ENCODE measurements at regions not wholly inside any gene's neighbourhood (a gene's known extent, or its start where the extent isn't known, plus 50 kb on each side); places are given as distances from the start of the nearest gene placed in this dataset.
A peak's percentile ranks its signal among the peaks of the same experiment; 100 is the strongest.
"Not testable (repeated sequence)": the region's sequence is repeated elsewhere in the genome, so short reads cannot be mapped to it uniquely, and the experiment has no call there.

GRCh38 chr15:38991126-38991525 is 426.5 kb upstream of the RASGRP1 start:
- Histone ChIP-seq H3K27ac (no peak overlapping the region), H3K4me1 (replicated peaks in 1 of 2) (peaks cover 0 to 6% of the 10 kb centered on the region in 2 donors), H3K4me3 (no peak overlapping the region)
- 20 to 65% (median 56%) methylated on average over 1 to 4 of the region's 4 CpGs; no CpG with 5 or more reads in 1 of the 10 experiments for WGBS, 10 experiments
- in situ Hi-C loops (cut with MboI; ENCODE audit: low pct_unique_long_range_greater_than_20kb in 2 of 9, low sequenced_read_pairs in 9 of 9, unreplicated experiment in 9 of 9), result loop anchor here in 1 of 9 experiments (25.0 kb wide), 2 partner anchors 179 to 279 kb away; no protein-coding TSS in a partner anchor
- ATAC-seq (replicated peaks in 6 of 8), result peak in 1 of 8 experiments; percentile 32

GRCh38 chr15:38991701-38992100 is 427.1 kb upstream of the RASGRP1 start:
- H3K4me1 ChIP-seq (replicated peaks in 1 of 2), result peaks cover 0 to 6% of the 10 kb centered on the region in 2 donors
- no peak for ATAC-seq (replicated peaks in 6 of 8)
- WGBS, 10 experiments, result 25 to 100% (median 90%) methylated on average over 1 to 2 of the region's 2 CpGs; no CpG with 5 or more reads in 1 of the 10 experiments
- no peak overlapping the region for H3K27ac ChIP-seq
- in situ Hi-C loops (cut with MboI; ENCODE audit: low pct_unique_long_range_greater_than_20kb in 2 of 9, low sequenced_read_pairs in 9 of 9, unreplicated experiment in 9 of 9), result loop anchor here in 1 of 9 experiments (25.0 kb wide), 2 partner anchors 179 to 279 kb away; no protein-coding TSS in a partner anchor
- no peak overlapping the region for H3K4me3 ChIP-seq

GRCh38 chr15:38992506-38992905 is 427.9 kb upstream of the RASGRP1 start:
- in situ Hi-C loops (cut with MboI; ENCODE audit: low pct_unique_long_range_greater_than_20kb in 2 of 9, low sequenced_read_pairs in 9 of 9, unreplicated experiment in 9 of 9), result loop anchor here in 1 of 9 experiments (25.0 kb wide), 2 partner anchors 180 to 280 kb away; no protein-coding TSS in a partner anchor
- no peak for ATAC-seq (replicated peaks in 6 of 8)
- Histone ChIP-seq H3K27ac (no peak overlapping the region), H3K4me3 (no peak overlapping the region), H3K4me1 (replicated peaks in 1 of 2) (peaks cover 0 to 6% of the 10 kb centered on the region in 2 donors)
- WGBS, 10 experiments, result 20 to 100% (median 68%) methylated on average over 1 to 4 of the region's 4 CpGs; no CpG with 5 or more reads in 1 of the 10 experiments

- in situ Hi-C loops (cut with MboI; ENCODE audit: low pct_unique_long_range_greater_than_20kb in 2 of 9, low sequenced_read_pairs in 9 of 9, unreplicated experiment in 9 of 9), result loop anchor here in 1 of 9 experiments (25.0 kb wide), 2 partner anchors 181 to 281 kb away; no protein-coding TSS in a partner anchor
- no peak for ATAC-seq (replicated peaks in 6 of 8)
- Histone ChIP-seq H3K4me1 (replicated peaks in 1 of 2) (peaks cover 0 to 6% of the 10 kb centered on the region in 2 donors), H3K27ac (no peak overlapping the region), H3K4me3 (no peak overlapping the region)
- WGBS, 10 experiments, result 25 to 100% (median 84%) methylated on average over 1 to 2 of the region's 2 CpGs; no CpG with 5 or more reads in 2 of the 10 experiments
Observed at GRCh38 chr15:38992930-38993329, 428.3 kb upstream of the RASGRP1 start.

GRCh38 chr15:38994310-38994709 is 429.7 kb upstream of the RASGRP1 start:
- H3K27ac ChIP-seq, result no peak overlapping the region
- peak in 5 of 8 experiments; percentile 19 to 61 (median 42) for ATAC-seq (replicated peaks in 6 of 8)
- in situ Hi-C loops (cut with MboI; ENCODE audit: low pct_unique_long_range_greater_than_20kb in 2 of 9, low sequenced_read_pairs in 9 of 9, unreplicated experiment in 9 of 9), result loop anchor here in 1 of 9 experiments (25.0 kb wide), 2 partner anchors 182 to 282 kb away; no protein-coding TSS in a partner anchor

GRCh38 chr15:38996111-38996631 is 431.6 kb upstream of the RASGRP1 start:
- 0 to 100% (median 3%) methylated on average over 2 to 3 of the region's 3 CpGs; no CpG with 5 or more reads in 3 of the 10 experiments for WGBS, 10 experiments
- H3K4me3 ChIP-seq, result no peak overlapping the region
- in situ Hi-C loops (cut with MboI; ENCODE audit: low pct_unique_long_range_greater_than_20kb in 2 of 9, low sequenced_read_pairs in 9 of 9, unreplicated experiment in 9 of 9), result loop anchor here in 1 of 9 experiments (25.0 kb wide), 2 partner anchors 184 to 284 kb away; no protein-coding TSS in a partner anchor
- H3K27ac ChIP-seq, result no peak overlapping the region
- H3K4me1 ChIP-seq (replicated peaks in 1 of 2), result peaks cover 0 to 6% of the 10 kb centered on the region in 2 donors
- no peak for ATAC-seq (replicated peaks in 6 of 8)

More at GRCh38 chr15:38994310-38994709, 429.7 kb upstream of the RASGRP1 start:
- 22 to 83% (median 53%) methylated on average over 1 to 2 of the region's 2 CpGs; no CpG with 5 or more reads in 3 of the 10 experiments for WGBS, 10 experiments
- Histone ChIP-seq H3K4me1 (replicated peaks in 1 of 2) (peaks cover 0 to 6% of the 10 kb centered on the region in 2 donors), H3K4me3 (no peak overlapping the region)

GRCh38 chr15:38997841-38998240 is 433.2 kb upstream of the RASGRP1 start:
- 0 to 91% (median 63%) methylated on average over 1 of the region's 1 CpG; no CpG with 5 or more reads in 2 of the 10 experiments for WGBS, 10 experiments

GRCh38 chr15:39000008-39000734 is 435.6 kb upstream of the RASGRP1 start:
- 0 to 100% (median 67%) methylated on average over 1 to 9 of the region's 10 CpGs; no CpG with 5 or more reads in 1 of the 10 experiments for WGBS, 10 experiments

More at GRCh38 chr15:38997841-38998240, 433.2 kb upstream of the RASGRP1 start:
- H3K27ac ChIP-seq, result no peak overlapping the region
- no peak overlapping the region for H3K4me3 ChIP-seq
- H3K4me1 ChIP-seq (replicated peaks in 1 of 2), result peaks cover 0 to 6% of the 10 kb centered on the region in 2 donors
- no peak for ATAC-seq (replicated peaks in 6 of 8)
- in situ Hi-C loops (cut with MboI; ENCODE audit: low pct_unique_long_range_greater_than_20kb in 2 of 9, low sequenced_read_pairs in 9 of 9, unreplicated experiment in 9 of 9), result loop anchor here in 1 of 9 experiments (25.0 kb wide), 2 partner anchors 186 to 286 kb away; no protein-coding TSS in a partner anchor

GRCh38 chr15:39009740-39010139 is 445.1 kb upstream of the RASGRP1 start:
- Histone ChIP-seq H3K27ac (no peak overlapping the region), H3K4me1 (replicated peaks in 1 of 2) (no peaks in the 10 kb centered on the region), H3K4me3 (no peak overlapping the region)
- in situ Hi-C loops (cut with MboI; ENCODE audit: low pct_unique_long_range_greater_than_20kb in 2 of 9, low sequenced_read_pairs in 9 of 9, unreplicated experiment in 9 of 9), result no loop called here
- no peak for ATAC-seq (replicated peaks in 6 of 8)
- WGBS, 10 experiments, result 33 to 90% (median 67%) methylated on average over 1 of the region's 1 CpG; no CpG with 5 or more reads in 1 of the 10 experiments

More at GRCh38 chr15:39000008-39000734, 435.6 kb upstream of the RASGRP1 start:
- Histone ChIP-seq H3K27ac (no peak overlapping the region), H3K4me1 (replicated peaks in 1 of 2) (no peaks in the 10 kb centered on the region), H3K4me3 (no peak overlapping the region)
- in situ Hi-C loops (cut with MboI; ENCODE audit: low pct_unique_long_range_greater_than_20kb in 2 of 9, low sequenced_read_pairs in 9 of 9, unreplicated experiment in 9 of 9), result no loop called here
- no peak for ATAC-seq (replicated peaks in 6 of 8)

- H3K4me1 ChIP-seq (replicated peaks in 1 of 2); ATAC-seq (replicated peaks in 6 of 8); H3K27ac ChIP-seq; in situ Hi-C loops (cut with MboI; ENCODE audit: low pct_unique_long_range_greater_than_20kb in 2 of 9, low sequenced_read_pairs in 9 of 9, unreplicated experiment in 9 of 9); H3K4me3 ChIP-seq: not testable (repeated sequence)
- WGBS, 10 experiments, result 58 to 100% (median 95%) methylated on average over 1 to 3 of the region's 3 CpGs; no CpG with 5 or more reads in 6 of the 10 experiments
Observed at GRCh38 chr15:39011066-39011465, 446.5 kb upstream of the RASGRP1 start.

- H3K27ac ChIP-seq, result no peak overlapping the region
- 20 to 100% (median 57%) methylated on average over 1 to 6 of the region's 12 CpGs; no CpG with 5 or more reads in 1 of the 10 experiments for whole genome bisulfite sequencing, 10 experiments
- H3K4me1 ChIP-seq (replicated peaks in 1 of 2), result no peaks in the 10 kb centered on the region
- in situ Hi-C loops (cut with MboI; ENCODE audit: low pct_unique_long_range_greater_than_20kb in 2 of 9, low sequenced_read_pairs in 9 of 9, unreplicated experiment in 9 of 9), result no loop called here
- no peak overlapping the region for H3K4me3 ChIP-seq
- ATAC-seq (replicated peaks in 6 of 8), result no peak
Observed at GRCh38 chr15:39013262-39013661, 448.6 kb upstream of the RASGRP1 start.

- ATAC-seq (replicated peaks in 6 of 8), result no peak
- Histone ChIP-seq H3K27ac (no peak overlapping the region), H3K4me1 (replicated peaks in 1 of 2) (no peaks in the 10 kb centered on the region), H3K4me3 (no peak overlapping the region)
- in situ Hi-C loops (cut with MboI; ENCODE audit: low pct_unique_long_range_greater_than_20kb in 2 of 9, low sequenced_read_pairs in 9 of 9, unreplicated experiment in 9 of 9), result no loop called here
- 29 to 67% (median 47%) methylated on average over 1 of the region's 1 CpG; no CpG with 5 or more reads in 6 of the 10 experiments for WGBS, 10 experiments
Observed at GRCh38 chr15:39014682-39015081, 450.1 kb upstream of the RASGRP1 start.

GRCh38 chr15:39016706-39017105 is 452.1 kb upstream of the RASGRP1 start:
- ATAC-seq (replicated peaks in 6 of 8), result no peak
- Histone ChIP-seq H3K27ac (no peak overlapping the region), H3K4me1 (replicated peaks in 1 of 2) (no peaks in the 10 kb centered on the region), H3K4me3 (no peak overlapping the region)
- in situ Hi-C loops (cut with MboI; ENCODE audit: low pct_unique_long_range_greater_than_20kb in 2 of 9, low sequenced_read_pairs in 9 of 9, unreplicated experiment in 9 of 9), result no loop called here
- WGBS, 10 experiments, result 27 to 100% (median 76%) methylated on average over 1 to 3 of the region's 3 CpGs
